Ishikawa (cell line): ENCODE measurements at regions not wholly inside any gene's neighbourhood (a gene's known extent, or its start where the extent isn't known, plus 50 kb on each side); places are given as distances from the start of the nearest gene placed in this dataset.

ENCODE experiments used
- EP300 ChIP-seq: IDR thresholded peaks from 2 replicates; pipeline ENCODE4 v1.6.1; 2012; ENCODE audit warnings: borderline replicate concordance
- TF ChIP-seq, protein P1 (sequence below): IDR thresholded peaks from 2 replicates; pipeline ENCODE4 v1.6.1; 2012

DNA sequence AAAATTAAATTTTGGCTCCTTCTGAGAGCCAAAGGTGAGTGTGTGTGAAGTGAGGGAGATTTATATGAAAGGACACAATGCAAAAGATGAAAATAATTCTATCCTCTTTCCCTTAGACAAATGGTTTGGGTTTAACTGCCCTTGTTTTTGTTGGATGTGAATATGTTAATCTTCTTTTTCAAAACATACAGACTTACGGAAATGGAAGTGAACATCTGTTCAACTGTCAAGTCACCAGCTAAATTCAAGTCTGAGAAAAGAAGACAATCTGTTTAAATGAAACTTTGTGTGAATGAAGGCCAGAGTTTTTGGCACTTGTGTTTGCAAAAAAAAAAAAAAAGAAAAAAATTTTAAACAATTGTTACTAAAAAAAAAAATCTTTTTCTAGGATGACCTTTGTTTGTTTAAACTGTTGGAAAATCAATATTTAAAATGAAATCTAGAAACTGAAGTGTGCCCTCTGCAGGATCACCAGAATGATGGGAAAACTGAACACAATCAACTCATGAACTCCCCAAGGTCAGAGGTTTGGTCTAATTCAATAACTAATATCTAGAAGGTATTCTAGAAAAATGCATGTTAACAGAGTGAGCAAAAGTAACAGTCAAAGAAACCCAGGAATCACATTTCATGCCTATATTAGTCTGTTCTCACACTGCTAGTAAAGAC, 448.8 kb downstream of the FLRT2 start:
- no peak for TF ChIP-seq EP300
- TF ChIP-seq, protein P1, sequence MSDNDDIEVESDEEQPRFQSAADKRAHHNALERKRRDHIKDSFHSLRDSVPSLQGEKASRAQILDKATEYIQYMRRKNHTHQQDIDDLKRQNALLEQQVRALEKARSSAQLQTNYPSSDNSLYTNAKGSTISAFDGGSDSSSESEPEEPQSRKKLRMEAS = no peak
